ENCODE measurements at regions not wholly inside any gene's neighbourhood (a gene's known extent, or its start where the extent isn't known, plus 50 kb on each side); places are given as distances from the start of the nearest gene placed in this dataset.
"Not testable (repeated sequence)": the region's sequence is repeated elsewhere in the genome, so short reads cannot be mapped to it uniquely, and the experiment has no call there.

GRCh38 chr5:82748688-82749460 is 328.3 kb downstream of the TMEM167A start:
- no peak for DNase-seq

DNA sequence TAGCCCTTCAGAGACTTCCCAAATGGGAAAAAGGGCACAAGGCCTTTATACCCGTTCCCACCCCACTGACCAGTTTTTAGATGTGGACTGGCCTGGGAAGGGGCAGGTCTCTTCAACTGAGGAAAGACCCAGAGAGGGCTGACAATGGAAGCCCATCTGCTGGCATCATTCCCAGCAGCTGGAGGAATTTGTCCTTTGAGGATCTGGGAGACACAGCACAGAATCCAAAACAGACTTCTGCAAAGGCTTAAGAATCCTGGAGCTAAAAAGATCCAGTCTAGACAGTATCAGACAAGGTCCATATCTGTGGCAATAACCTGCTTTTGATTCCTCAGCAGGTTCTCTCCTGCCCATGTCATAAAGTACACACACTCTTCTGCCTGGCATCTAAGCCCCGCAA is 329.2 kb downstream of the TMEM167A start:
- no peak for DNase-seq

GRCh38 chr5:82745016-82745415 is 332.2 kb downstream of the TMEM167A start:
- DNase-seq, result no peak

DNA sequence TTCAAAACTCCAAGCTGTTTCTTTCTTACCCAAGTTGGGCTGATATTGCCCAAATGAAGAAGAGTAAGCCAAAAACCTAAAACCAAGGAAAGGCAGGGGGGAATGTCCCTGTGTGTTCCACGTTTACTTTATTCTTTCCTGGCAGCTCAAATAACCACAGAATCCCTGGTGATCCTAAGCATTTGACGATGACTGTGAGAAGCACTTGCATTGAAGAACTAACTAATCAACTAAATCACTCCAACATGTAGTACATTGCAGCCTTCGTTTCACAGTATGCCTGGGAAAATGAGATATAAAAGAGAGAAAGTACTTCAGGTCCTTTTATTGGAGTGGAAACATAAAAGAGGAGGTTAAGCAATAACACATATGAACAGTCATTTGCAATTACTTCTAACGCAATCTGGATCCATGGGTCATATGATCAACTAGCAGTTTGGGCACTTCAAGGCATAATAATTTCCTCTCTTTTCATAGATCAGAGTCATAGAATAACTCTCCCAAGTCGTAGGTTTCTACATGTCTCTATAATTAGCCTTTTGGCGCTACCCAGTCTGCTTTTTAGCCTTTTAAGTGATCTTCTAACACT is 338.4 kb downstream of the TMEM167A start:
- DNase-seq, result no peak

GRCh38 chr5:82735160-82735789 is 341.9 kb downstream of the TMEM167A start:
- no peak for DNase-seq

DNA sequence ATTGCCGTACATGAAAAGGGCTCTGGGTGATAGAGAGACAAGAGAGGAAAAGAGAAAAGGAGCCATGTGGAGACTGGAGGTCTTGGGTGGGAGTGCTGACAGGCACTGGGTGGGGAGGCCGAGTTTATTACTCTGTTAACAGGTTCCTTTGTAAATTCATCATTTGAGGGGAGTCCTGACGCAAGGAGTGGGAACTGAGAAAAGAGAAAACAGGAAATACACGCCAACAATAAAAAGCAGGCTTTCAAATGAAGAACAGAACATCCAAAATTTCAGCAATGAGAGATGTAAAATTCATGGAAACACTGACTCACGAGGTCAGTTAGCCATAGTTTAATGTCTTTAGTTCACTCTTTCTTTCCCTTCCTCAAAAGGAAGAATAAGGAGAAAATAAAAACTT is 342.8 kb downstream of the TMEM167A start:
- no peak for DNase-seq

- DNase-seq, result no peak
Observed at GRCh38 chr5:82730913-82731312, 346.3 kb downstream of the TMEM167A start.

GRCh38 chr5:82728926-82729702 is 348.1 kb downstream of the TMEM167A start:
- DNase-seq, result no peak

GRCh38 chr5:82723168-82723567 is 354.0 kb downstream of the TMEM167A start:
- DNase-seq, result no peak

- no peak for DNase-seq
Observed at GRCh38 chr5:82721087-82721410, 356.1 kb downstream of the TMEM167A start.

DNA sequence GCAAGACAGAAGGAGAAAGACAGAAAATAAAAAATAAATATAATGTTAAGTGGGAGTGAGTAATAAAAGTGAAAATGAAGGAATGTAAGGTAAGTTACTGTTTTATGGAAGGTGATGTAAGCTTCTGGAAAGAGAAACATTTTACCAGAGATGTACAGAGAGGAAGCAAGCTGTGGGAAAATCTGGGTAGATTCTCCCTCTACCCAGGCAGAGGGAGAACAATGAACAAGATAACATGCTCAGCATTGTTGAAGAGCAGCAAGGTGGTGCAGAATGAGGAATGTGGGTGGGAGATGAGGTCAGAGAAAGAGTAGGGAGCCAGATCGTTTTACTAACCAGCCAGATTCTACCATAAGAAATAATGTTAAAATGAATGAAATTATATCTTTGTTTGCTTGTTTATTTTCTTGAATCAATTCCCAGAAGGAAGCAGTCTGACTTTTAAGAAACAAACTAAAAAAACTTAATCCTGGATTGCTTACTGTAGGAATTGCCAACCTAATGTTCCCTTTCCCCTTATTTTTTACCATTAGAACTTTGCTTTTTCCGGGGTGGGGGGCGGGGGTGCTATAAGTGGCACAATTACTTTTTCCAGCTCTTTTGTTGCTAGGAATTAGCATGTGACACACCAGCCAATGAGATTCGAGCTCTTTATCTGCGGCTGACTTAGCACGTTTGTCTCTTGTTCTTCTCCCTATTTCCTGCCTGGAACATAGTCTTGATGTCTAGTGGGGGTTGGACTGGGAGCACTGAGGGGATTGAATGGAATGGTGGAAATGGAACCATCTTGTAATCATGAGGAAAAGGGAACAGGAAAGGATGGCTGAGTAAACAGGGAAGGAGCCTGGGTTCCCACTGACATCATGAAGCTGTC is 356.7 kb downstream of the TMEM167A start:
- no peak for DNase-seq

GRCh38 chr5:82719368-82719767 is 357.8 kb downstream of the TMEM167A start:
- DNase-seq, result no peak

- DNase-seq, result no peak
Observed at GRCh38 chr5:82717738-82718137, 359.5 kb downstream of the TMEM167A start.

- DNase-seq, result not testable (repeated sequence)
Observed at GRCh38 chr5:82714732-82715131, 362.5 kb downstream of the TMEM167A start.

DNA sequence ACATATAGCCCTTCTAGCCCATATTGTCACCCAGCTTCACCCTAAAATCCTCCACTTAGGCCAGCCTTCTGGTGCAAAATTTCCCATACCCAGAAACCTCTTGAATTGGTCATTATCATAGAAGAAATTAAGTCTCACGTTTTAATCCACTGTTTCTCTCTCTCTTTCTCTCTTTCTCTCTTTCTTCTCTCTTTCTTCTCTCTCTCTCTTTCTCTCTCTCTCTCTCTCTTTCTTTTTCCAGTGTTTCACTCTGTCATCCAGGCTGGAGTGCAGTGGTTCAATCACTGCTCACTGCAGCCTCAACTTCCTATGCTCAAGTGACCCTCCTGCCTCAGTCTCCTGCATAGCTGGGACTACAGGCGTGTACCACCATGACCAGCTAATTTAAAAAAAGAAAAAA is 363.4 kb downstream of the TMEM167A start:
- DNase-seq, result no peak

GRCh38 chr5:82707741-82708140 is 369.5 kb downstream of the TMEM167A start:
- no peak for DNase-seq

DNA sequence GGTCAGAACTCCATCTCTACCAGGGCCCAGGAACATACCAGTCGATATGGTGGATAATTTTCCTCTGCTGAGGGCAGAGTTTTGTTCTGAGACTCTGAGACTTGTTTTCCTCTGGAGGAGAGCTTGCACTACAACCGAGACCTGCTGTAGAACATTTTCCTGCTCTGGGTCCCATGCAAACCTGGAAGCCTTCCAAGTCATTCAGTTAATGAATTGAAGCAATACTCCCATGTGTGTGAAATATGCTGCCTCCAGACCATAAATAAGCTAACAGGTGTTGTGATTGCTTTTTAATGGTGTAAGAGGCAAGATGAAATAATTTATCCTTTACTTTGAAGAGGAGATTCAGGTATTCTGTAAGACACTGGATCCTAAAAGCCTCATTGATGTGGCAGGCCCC is 372.8 kb downstream of the TMEM167A start:
- DNase-seq, result no peak

DNA sequence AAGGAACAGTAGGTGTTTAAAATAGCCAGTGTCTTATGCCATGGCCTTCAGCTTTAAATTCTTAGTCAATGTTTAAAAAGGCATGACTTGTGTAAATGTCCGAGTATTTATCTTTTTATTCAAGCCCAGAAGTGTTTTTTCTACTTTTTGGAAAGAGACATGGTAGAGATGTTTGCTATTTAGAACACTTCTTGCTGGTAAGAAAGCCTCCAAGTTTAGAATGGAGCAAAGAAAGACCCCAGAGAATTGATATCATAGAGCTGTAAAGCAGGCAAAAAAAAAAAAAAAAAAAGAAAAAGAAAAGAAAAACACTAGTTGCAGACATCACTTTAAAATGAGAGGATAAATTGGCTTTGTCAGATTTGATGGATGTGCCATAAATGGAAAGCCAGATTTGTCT is 375.1 kb downstream of the TMEM167A start:
- DNase-seq, result no peak

GRCh38 chr5:82699737-82700136 is 377.5 kb downstream of the TMEM167A start:
- DNase-seq, result no peak

DNA sequence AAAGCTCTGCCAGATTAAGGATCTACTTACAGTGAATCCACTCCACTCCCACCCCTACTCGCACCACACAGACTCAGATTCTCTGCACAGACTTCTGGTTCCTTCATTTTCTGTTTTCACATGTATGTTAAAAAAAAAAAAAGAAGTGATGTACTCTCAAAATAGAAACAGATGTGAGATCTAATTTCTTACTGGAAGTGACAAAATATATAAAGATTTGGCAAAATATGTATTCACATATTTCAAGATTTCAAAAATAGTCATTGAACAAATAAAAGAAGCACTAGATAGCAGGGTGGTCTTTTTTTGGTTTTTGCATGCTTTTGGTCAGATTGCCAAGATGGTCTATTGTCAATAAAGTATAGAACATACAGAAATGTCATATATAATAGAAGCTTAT is 379.2 kb downstream of the TMEM167A start:
- DNase-seq, result no peak

DNA sequence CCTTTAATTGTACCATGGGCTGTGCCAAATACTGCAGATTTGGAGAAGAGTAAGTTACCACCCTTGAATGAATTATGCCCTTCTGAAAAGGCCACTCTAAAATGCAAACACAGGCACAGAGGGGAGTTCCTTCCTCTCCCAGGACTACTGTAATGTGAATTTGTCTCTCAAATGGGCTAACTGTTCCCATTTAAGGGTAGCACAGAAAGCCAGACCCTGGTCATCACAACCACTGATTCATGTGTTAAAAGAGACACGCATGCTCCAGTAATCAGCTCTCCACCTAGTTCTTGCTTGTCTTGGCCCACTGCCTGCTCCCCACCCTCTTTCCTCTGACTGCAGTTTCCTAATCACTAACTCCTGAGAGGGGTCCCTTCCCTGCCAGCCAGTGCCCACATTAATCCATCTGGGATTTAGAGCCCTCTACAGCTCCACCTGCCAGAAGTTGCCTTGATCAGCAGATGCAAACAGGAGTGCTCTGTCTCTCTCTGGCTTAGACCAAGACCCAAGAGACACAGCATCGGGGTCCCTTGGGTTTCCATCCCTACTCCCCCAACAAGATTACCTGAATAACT is 382.4 kb downstream of the TMEM167A start:
- DNase-seq, result no peak

DNA sequence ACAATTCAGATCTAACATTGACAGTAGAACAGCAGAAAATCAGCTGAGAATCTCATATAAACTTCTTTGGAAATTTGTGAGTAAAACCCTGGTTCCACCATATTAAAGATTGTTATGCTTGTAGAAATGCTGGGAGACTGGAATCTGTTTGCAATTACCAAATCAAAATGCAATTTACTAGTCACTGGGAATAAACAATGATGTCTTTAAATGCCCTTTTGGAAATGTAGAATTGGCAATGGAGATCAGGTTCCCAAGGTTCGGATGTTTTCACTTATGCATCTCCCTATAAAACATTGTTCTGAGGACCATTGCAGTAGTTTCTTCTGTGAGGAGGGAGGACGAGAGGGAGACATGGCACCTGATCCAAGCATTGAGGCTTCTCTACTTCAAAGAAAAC is 384.4 kb downstream of the TMEM167A start:
- no peak for DNase-seq

Measured in CD4-positive, alpha-beta T cell treated with Interleukin-12 subunit alpha and Interleukin-12 subunit beta, for 1 hour (primary cell).